K562 (cell line): ENCODE measurements at regions not wholly inside any gene's neighbourhood (a gene's known extent, or its start where the extent isn't known, plus 50 kb on each side); places are given as distances from the start of the nearest gene placed in this dataset.

Experiments
- TF ChIP-seq, protein P1 (sequence below): fragments of 200-600 bp; sonication (generic); IDR thresholded peaks from one replicate; pipeline ENCODE4 v1.6.1; 2012; ENCODE audit warnings: mild to moderate bottlenecking, low read depth, low read length, inconsistent platforms

DNA sequence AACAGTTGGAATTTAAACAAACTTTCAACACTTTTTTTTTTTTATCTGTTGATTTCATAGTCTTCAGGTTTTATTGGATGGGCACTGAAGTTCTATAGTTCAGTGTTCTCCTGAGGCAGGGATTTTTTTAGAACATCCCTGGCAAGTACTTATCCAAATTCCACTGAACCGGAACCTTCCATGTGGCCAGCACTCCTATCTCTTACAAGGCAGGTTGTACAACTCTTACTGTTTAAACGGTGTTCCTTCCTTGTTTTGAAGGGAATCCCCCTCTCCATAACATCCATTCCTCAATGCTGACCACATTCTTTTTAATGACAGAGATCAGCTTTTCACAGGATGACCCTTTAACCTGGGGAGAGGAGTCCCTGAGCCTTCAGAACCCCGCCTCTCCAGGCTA lies 238.9 kb upstream of the CTBP2 start (continued):
- TF ChIP-seq, protein P1, sequence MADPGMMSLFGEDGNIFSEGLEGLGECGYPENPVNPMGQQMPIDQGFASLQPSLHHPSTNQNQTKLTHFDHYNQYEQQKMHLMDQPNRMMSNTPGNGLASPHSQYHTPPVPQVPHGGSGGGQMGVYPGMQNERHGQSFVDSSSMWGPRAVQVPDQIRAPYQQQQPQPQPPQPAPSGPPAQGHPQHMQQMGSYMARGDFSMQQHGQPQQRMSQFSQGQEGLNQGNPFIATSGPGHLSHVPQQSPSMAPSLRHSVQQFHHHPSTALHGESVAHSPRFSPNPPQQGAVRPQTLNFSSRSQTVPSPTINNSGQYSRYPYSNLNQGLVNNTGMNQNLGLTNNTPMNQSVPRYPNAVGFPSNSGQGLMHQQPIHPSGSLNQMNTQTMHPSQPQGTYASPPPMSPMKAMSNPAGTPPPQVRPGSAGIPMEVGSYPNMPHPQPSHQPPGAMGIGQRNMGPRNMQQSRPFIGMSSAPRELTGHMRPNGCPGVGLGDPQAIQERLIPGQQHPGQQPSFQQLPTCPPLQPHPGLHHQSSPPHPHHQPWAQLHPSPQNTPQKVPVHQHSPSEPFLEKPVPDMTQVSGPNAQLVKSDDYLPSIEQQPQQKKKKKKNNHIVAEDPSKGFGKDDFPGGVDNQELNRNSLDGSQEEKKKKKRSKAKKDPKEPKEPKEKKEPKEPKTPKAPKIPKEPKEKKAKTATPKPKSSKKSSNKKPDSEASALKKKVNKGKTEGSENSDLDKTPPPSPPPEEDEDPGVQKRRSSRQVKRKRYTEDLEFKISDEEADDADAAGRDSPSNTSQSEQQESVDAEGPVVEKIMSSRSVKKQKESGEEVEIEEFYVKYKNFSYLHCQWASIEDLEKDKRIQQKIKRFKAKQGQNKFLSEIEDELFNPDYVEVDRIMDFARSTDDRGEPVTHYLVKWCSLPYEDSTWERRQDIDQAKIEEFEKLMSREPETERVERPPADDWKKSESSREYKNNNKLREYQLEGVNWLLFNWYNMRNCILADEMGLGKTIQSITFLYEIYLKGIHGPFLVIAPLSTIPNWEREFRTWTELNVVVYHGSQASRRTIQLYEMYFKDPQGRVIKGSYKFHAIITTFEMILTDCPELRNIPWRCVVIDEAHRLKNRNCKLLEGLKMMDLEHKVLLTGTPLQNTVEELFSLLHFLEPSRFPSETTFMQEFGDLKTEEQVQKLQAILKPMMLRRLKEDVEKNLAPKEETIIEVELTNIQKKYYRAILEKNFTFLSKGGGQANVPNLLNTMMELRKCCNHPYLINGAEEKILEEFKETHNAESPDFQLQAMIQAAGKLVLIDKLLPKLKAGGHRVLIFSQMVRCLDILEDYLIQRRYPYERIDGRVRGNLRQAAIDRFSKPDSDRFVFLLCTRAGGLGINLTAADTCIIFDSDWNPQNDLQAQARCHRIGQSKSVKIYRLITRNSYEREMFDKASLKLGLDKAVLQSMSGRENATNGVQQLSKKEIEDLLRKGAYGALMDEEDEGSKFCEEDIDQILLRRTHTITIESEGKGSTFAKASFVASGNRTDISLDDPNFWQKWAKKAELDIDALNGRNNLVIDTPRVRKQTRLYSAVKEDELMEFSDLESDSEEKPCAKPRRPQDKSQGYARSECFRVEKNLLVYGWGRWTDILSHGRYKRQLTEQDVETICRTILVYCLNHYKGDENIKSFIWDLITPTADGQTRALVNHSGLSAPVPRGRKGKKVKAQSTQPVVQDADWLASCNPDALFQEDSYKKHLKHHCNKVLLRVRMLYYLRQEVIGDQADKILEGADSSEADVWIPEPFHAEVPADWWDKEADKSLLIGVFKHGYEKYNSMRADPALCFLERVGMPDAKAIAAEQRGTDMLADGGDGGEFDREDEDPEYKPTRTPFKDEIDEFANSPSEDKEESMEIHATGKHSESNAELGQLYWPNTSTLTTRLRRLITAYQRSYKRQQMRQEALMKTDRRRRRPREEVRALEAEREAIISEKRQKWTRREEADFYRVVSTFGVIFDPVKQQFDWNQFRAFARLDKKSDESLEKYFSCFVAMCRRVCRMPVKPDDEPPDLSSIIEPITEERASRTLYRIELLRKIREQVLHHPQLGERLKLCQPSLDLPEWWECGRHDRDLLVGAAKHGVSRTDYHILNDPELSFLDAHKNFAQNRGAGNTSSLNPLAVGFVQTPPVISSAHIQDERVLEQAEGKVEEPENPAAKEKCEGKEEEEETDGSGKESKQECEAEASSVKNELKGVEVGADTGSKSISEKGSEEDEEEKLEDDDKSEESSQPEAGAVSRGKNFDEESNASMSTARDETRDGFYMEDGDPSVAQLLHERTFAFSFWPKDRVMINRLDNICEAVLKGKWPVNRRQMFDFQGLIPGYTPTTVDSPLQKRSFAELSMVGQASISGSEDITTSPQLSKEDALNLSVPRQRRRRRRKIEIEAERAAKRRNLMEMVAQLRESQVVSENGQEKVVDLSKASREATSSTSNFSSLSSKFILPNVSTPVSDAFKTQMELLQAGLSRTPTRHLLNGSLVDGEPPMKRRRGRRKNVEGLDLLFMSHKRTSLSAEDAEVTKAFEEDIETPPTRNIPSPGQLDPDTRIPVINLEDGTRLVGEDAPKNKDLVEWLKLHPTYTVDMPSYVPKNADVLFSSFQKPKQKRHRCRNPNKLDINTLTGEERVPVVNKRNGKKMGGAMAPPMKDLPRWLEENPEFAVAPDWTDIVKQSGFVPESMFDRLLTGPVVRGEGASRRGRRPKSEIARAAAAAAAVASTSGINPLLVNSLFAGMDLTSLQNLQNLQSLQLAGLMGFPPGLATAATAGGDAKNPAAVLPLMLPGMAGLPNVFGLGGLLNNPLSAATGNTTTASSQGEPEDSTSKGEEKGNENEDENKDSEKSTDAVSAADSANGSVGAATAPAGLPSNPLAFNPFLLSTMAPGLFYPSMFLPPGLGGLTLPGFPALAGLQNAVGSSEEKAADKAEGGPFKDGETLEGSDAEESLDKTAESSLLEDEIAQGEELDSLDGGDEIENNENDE = no peak
